GM06990 (cell line): ENCODE measurements at regions not wholly inside any gene's neighbourhood (a gene's known extent, or its start where the extent isn't known, plus 50 kb on each side); places are given as distances from the start of the nearest gene placed in this dataset.

Experiments
- DNase-seq: peaks from one replicate; pipeline ENCODE4 v3.0.0-alpha.2; 2011; ENCODE audit not compliant: insufficient read length; ENCODE audit errors: extremely low read depth
- H3K27me3 ChIP-seq: replicated peaks from 2 replicates; pipeline ENCODE4 v1.6.0; 2011; ENCODE audit warnings: low read length; ENCODE audit not compliant: control insufficient read depth, insufficient read depth
- H3K36me3 ChIP-seq: 2 replicates; pipeline ENCODE4 v1.5.1; 2011; ENCODE audit warnings: low read length; ENCODE audit not compliant: control insufficient read depth, insufficient read depth
- H3K4me3 ChIP-seq: replicated peaks from 2 replicates; pipeline ENCODE4 v1.5.1; 2011; ENCODE audit warnings: low read depth, mild to moderate bottlenecking, control low read depth, low read length
- CTCF ChIP-seq: IDR thresholded peaks from 2 replicates; pipeline ENCODE4 v1.5.1; 2011; ENCODE audit warnings: low read length, control low read depth, mild to moderate bottlenecking, inconsistent platforms; ENCODE audit not compliant: insufficient read depth, poor library complexity, severe bottlenecking

- no peak for TF ChIP-seq CTCF
- H3K4me3 ChIP-seq: no peak overlapping the region
- no peaks in the 10 kb centered on the region for H3K27me3 ChIP-seq
- DNase-seq: no peak
- H3K36me3 ChIP-seq: no peaks in the 10 kb centered on the region
Measured at GRCh38 chr10:110408943-110409342, 88.8 kb upstream of the DUSP5 start.

- no peak for DNase-seq
- no peak for TF ChIP-seq CTCF
- Histone ChIP-seq H3K36me3 (no peaks in the 10 kb centered on the region), H3K4me3 (no peak overlapping the region), H3K27me3 (no peaks in the 10 kb centered on the region)
Measured at GRCh38 chr10:110409488-110409887, 88.2 kb upstream of the DUSP5 start.

DNA sequence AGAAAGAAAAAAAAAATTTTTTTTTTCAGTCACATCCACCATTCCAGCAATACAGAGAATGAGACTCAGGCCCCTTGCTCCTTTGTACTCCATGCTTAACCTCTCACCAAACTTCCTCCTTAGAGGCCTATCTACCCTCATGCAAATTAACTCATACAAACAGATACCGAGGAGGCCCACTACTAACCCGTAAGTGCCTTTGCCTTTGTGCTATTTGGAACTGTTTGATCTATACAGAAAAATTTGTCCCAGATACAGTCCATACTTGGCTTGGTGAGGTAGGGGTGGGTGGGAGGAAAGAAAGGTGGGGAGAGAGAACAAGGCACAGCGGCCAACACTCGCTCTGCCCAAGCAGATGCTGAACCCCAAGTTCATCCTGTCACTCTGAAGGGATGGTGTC lies 87.8 kb upstream of the DUSP5 start:
- no peak for TF ChIP-seq CTCF
- Histone ChIP-seq H3K4me3 (peak overlapping the region; percentile 38; the same call in 1 of the 2 replicates), H3K36me3 (no peaks in the 10 kb centered on the region), H3K27me3 (no peaks in the 10 kb centered on the region)
- DNase-seq: peak; percentile 59

- Histone ChIP-seq H3K4me3 (peak overlapping the region; percentile 38; the same call in 1 of the 2 replicates), H3K27me3 (no peaks in the 10 kb centered on the region), H3K36me3 (no peaks in the 10 kb centered on the region)
- no peak for TF ChIP-seq CTCF
- no peak for DNase-seq
Measured at GRCh38 chr10:110410329-110411046, 87.2 kb upstream of the DUSP5 start.

DNA sequence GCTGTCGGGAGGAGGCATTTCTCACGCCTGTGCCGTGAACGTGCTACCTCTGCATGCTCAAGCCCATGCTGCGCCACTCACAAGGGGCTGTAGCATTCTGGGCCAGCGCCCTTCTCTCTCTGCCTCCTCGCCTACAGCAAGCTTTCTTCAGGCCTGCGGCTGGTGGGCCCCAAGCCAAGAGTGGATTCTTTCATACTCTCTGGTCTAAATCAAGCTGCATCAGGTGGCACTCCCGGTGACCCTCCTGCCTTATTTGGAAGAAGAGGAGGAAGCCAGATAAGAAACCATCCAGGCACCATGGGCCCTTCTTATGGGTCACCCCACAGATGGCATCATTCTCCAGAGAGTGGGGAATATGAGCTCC lies 86.7 kb upstream of the DUSP5 start:
- H3K36me3 ChIP-seq: no peaks in the 10 kb centered on the region
- H3K27me3 ChIP-seq: no peaks in the 10 kb centered on the region
- no peak overlapping the region for H3K4me3 ChIP-seq
- no peak for TF ChIP-seq CTCF
- no peak for DNase-seq
